Keratinocyte (primary cell): ENCODE measurements at regions not wholly inside any gene's neighbourhood (a gene's known extent, or its start where the extent isn't known, plus 50 kb on each side); places are given as distances from the start of the nearest gene placed in this dataset.

Experiments
- DNase-seq: peaks from one replicate; pipeline ENCODE4 v3.0.0-alpha.2; 2011; ENCODE audit warnings: low read depth, missing footprints, low spot score
- FAIRE-seq: peaks from 2 replicates; lab custom pipeline; 2011; peaks lifted over from hg19 to GRCh38; lab: Jason Lieb, UNC
- H2AFZ ChIP-seq: 2 replicates; pipeline ENCODE4 v1.6.0; 2012; ENCODE audit warnings: low read length, control low read depth, inconsistent platforms; ENCODE audit not compliant: control insufficient read depth
- H3K27ac ChIP-seq: 2 replicates; pipeline ENCODE4 v1.5.1; 2011; ENCODE audit warnings: low read length; ENCODE audit not compliant: control insufficient read depth, insufficient read depth
- H3K27me3 ChIP-seq: 3 replicates; pipeline ENCODE4 v1.6.0; 2011; ENCODE audit warnings: low read length; ENCODE audit not compliant: control insufficient read depth, insufficient read depth; ENCODE audit errors: extremely low read depth
- H3K36me3 ChIP-seq, 2 experiments: 2 replicates in 1 of 2; 3 replicates in 1 of 2; pipeline ENCODE4 v1.5.1; 2011; ENCODE audit warnings: low read length in 2 of 2, mild to moderate bottlenecking in 1 of 2; ENCODE audit not compliant: control insufficient read depth in 2 of 2, insufficient read depth in 2 of 2; ENCODE audit errors: extremely low read depth in 1 of 2
- H3K4me1 ChIP-seq: 3 replicates; pipeline ENCODE4 v1.5.1; 2011; ENCODE audit warnings: low read length; ENCODE audit not compliant: control insufficient read depth, insufficient read depth; ENCODE audit errors: extremely low read depth
- H3K4me2 ChIP-seq: 3 replicates; pipeline ENCODE4 v1.6.0; 2011; ENCODE audit warnings: low read depth, low read length; ENCODE audit not compliant: control insufficient read depth, insufficient read depth; ENCODE audit errors: extremely low read depth
- H3K4me3 ChIP-seq, 3 experiments: fragments of 200-600 bp in 1 of 3; sonication (generic) in 1 of 3; 2 replicates in 2 of 3; 3 replicates in 1 of 3; pipeline ENCODE4 v1.5.1; 2011 to 2016; ENCODE audit warnings: low read length in 3 of 3, mild to moderate bottlenecking in 3 of 3, control low read depth in 2 of 3, inconsistent platforms in 1 of 3, low read depth in 1 of 3, mixed read lengths in 1 of 3, mixed run types in 1 of 3, moderate library complexity in 1 of 3; ENCODE audit not compliant: control insufficient read depth in 2 of 3, insufficient read depth in 2 of 3; ENCODE audit errors: extremely low read depth in 1 of 3
- H3K79me2 ChIP-seq: 2 replicates; pipeline ENCODE4 v1.6.0; 2012; ENCODE audit warnings: low read length; ENCODE audit not compliant: control insufficient read depth, insufficient read depth
- H3K9ac ChIP-seq: 3 replicates; pipeline ENCODE4 v1.6.0; 2011; ENCODE audit warnings: low read length; ENCODE audit not compliant: control insufficient read depth, insufficient read depth; ENCODE audit errors: extremely low read depth
- H3K9me1 ChIP-seq: 3 replicates; pipeline ENCODE4 v1.6.0; 2011; ENCODE audit warnings: low read length; ENCODE audit not compliant: control insufficient read depth, insufficient read depth; ENCODE audit errors: extremely low read depth
- H3K9me3 ChIP-seq: 2 replicates; pipeline ENCODE4 v1.5.1; 2012; ENCODE audit warnings: low read depth, low read length; ENCODE audit not compliant: control insufficient read depth
- H4K20me1 ChIP-seq: 3 replicates; pipeline ENCODE4 v1.6.0; 2011; ENCODE audit warnings: low read length; ENCODE audit not compliant: control insufficient read depth, insufficient read depth; ENCODE audit errors: extremely low read depth
- CTCF ChIP-seq, 3 experiments: IDR thresholded peaks in 1 of 3; conservative IDR thresholded peaks in 1 of 3; optimal IDR thresholded peaks in 1 of 3; 2 replicates in 2 of 3; 3 replicates in 1 of 3; pipeline versions ENCODE3 to v1.5.1; 2011; ENCODE audit warnings: low read length in 3 of 3, mild to moderate bottlenecking in 3 of 3, moderate library complexity in 2 of 3, control low read depth in 1 of 3, inconsistent platforms in 1 of 3; ENCODE audit not compliant: insufficient read depth in 2 of 3; ENCODE audit errors: extremely low read depth in 1 of 3
- EZH2 ChIP-seq: IDR thresholded peaks from one replicate; pipeline ENCODE4 v1.6.1; 2012; ENCODE audit warnings: inconsistent platforms, mild to moderate bottlenecking, low read length, moderate library complexity
- dilution Hi-C: fragments of 300-500 bp; cut with MboI; formaldehyde crosslinking; loops from one replicate; pipeline ENCODE4 v1.7.0; 2020; ENCODE audit warnings: low sequenced_read_pairs; ENCODE audit not compliant: extremely low pct_ligation_motif_present

GRCh38 chr10:128863823-128864405 lies 603.1 kb upstream of the MGMT start:
- Histone ChIP-seq H3K27me3 (no peaks in the 10 kb centered on the region), H3K4me1 (no peaks in the 10 kb centered on the region), H3K4me3 (no peak overlapping the region), H3K9me3 (peaks cover 2% of the 10 kb centered on the region), H3K36me3 (no peaks in the 10 kb centered on the region), H3K27ac (no peak overlapping the region), H3K9me1 (no peaks in the 10 kb centered on the region), H2AFZ (no peak overlapping the region), H3K9ac (no peak overlapping the region), H3K4me2 (no peak overlapping the region), H4K20me1 (no peaks in the 10 kb centered on the region), H3K79me2 (no peaks in the 10 kb centered on the region)
- no peak for TF ChIP-seq CTCF (optimal IDR thresholded peaks at IDR 0.05 in 1 of 3, IDR thresholded peaks at IDR 0.05 in 1 of 3, conservative IDR thresholded peaks at IDR 0.05 in 1 of 3; ENCODE audit: extremely low read depth in 1 of 3, insufficient read depth in 2 of 3, low read length in 3 of 3)
- TF ChIP-seq EZH2: no peak
- dilution Hi-C loops: no loop called here
- no peak for FAIRE-seq
- DNase-seq: no peak

GRCh38 chr10:128864554-128865295 lies 602.3 kb upstream of the MGMT start:
- Histone ChIP-seq H3K4me1 (no peaks in the 10 kb centered on the region), H3K36me3 (no peaks in the 10 kb centered on the region), H4K20me1 (no peaks in the 10 kb centered on the region), H3K4me3 (no peak overlapping the region), H2AFZ (no peak overlapping the region), H3K9ac (no peak overlapping the region), H3K4me2 (no peak overlapping the region), H3K27me3 (no peaks in the 10 kb centered on the region), H3K9me1 (no peaks in the 10 kb centered on the region), H3K27ac (no peak overlapping the region), H3K79me2 (no peaks in the 10 kb centered on the region), H3K9me3 (peaks cover 2% of the 10 kb centered on the region)
- no peak for FAIRE-seq
- no peak for TF ChIP-seq EZH2
- no peak for TF ChIP-seq CTCF (optimal IDR thresholded peaks at IDR 0.05 in 1 of 3, IDR thresholded peaks at IDR 0.05 in 1 of 3, conservative IDR thresholded peaks at IDR 0.05 in 1 of 3; ENCODE audit: extremely low read depth in 1 of 3, insufficient read depth in 2 of 3, low read length in 3 of 3)
- dilution Hi-C loops: no loop called here
- no peak for DNase-seq
